Tongue (tissue), 1 donor: ENCODE measurements at regions not wholly inside any gene's neighbourhood (a gene's known extent, or its start where the extent isn't known, plus 50 kb on each side); places are given as distances from the start of the nearest gene placed in this dataset.

Source experiments
- DNase-seq: peaks from one replicate; pipeline ENCODE4 v3.0.0-alpha.2; 2015

GRCh38 chr1:86228546-86228945 lies 72.0 kb upstream of the COL24A1 start:
- no peak for DNase-seq

GRCh38 chr1:86227026-86227425 lies 70.5 kb upstream of the COL24A1 start:
- DNase-seq, result no peak

GRCh38 chr1:86226204-86226603 lies 69.6 kb upstream of the COL24A1 start:
- DNase-seq, result no peak

- no peak for DNase-seq
These were observed 68.2 kb upstream of the COL24A1 start for GRCh38 chr1:86224651-86225310.

DNA sequence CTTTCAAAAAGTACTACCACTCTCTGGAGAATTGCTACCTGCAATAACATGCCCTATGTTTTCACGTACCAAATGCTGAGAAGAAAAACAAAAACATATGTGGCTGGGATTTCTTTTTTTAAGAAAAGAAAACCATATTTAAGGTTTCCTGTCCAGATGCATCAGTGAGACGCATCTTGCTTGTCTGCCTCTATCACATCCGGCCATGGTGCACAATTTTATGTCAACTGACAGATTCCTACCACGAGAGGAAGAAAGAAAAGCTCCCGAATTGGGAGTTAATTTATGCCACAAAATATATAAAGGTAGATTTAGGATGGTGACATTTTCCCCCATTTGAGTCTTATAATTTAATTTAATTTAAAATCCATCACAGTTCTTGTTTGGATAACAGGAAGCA lies 62.3 kb upstream of the COL24A1 start:
- no peak for DNase-seq

- DNase-seq, result no peak
These were observed 58.0 kb upstream of the COL24A1 start for GRCh38 chr1:86214605-86215004.

DNA sequence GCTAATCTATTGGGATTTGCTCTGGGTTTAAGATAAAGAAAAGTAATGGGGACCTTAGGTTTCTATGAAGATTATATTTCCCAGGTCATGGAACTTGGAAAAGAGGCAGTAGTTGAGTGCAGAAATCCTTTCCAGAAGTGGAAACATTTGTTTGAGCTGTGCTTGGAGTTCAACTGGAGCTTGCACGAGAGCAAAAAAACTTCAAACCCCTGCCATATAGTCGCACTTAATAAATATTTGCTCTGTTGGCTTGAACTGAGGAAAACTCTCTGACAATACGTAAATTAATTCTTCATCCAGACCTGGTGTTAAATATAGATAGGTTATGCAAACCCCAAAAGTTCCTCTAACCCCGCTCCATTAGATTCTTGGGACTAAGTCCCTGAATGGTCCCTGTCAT lies 52.8 kb upstream of the COL24A1 start:
- no peak for DNase-seq

- DNase-seq, result peak; percentile 57
These were observed 50.8 kb upstream of the COL24A1 start for GRCh38 chr1:86207323-86207722.
